Small intestine (tissue), 7 donors: ENCODE measurements at regions not wholly inside any gene's neighbourhood (a gene's known extent, or its start where the extent isn't known, plus 50 kb on each side); places are given as distances from the start of the nearest gene placed in this dataset.
"Not testable (repeated sequence)": the region's sequence is repeated elsewhere in the genome, so short reads cannot be mapped to it uniquely, and the experiment has no call there.

ENCODE experiments used
- DNase-seq, 2 donors: peaks; one replicate each; pipeline versions ENCODE4 v3.0.0 to v3.0.0-alpha.2; 2013
- FAIRE-seq: peaks from 2 replicates; lab custom pipeline; 2012; peaks lifted over from hg19 to GRCh38; lab: Jason Lieb, UNC
- H3K27ac ChIP-seq, 3 donors: one replicate each; pipeline ENCODE4 v1.5.1; 2013; ENCODE audit warnings: low read length in 2 of 3, mild to moderate bottlenecking in 2 of 3, control low read depth in 1 of 3, inconsistent platforms in 1 of 3, low read depth in 1 of 3, moderate library complexity in 1 of 3
- H3K27me3 ChIP-seq, 3 donors: one replicate each; pipeline ENCODE4 v1.6.1; 2013; ENCODE audit warnings: low read length in 3 of 3, inconsistent platforms in 1 of 3; ENCODE audit not compliant: control insufficient read depth in 3 of 3, insufficient read depth in 3 of 3
- H3K36me3 ChIP-seq, 3 donors: one replicate each; pipeline ENCODE4 v1.6.1; 2013; ENCODE audit warnings: low read length in 3 of 3, inconsistent platforms in 1 of 3, low read depth in 1 of 3, mild to moderate bottlenecking in 1 of 3, moderate library complexity in 1 of 3; ENCODE audit not compliant: control insufficient read depth in 3 of 3, insufficient read depth in 2 of 3
- H3K4me1 ChIP-seq, 3 donors: one replicate each; pipeline ENCODE4 v1.6.1; 2013; ENCODE audit warnings: low read length in 2 of 3, inconsistent platforms in 1 of 3, low read depth in 1 of 3, mild to moderate bottlenecking in 1 of 3, moderate library complexity in 1 of 3; ENCODE audit not compliant: control insufficient read depth in 3 of 3, insufficient read depth in 2 of 3
- H3K4me3 ChIP-seq, 3 donors: one replicate each; pipeline ENCODE4 v1.5.1; 2013; ENCODE audit warnings: low read length in 3 of 3, control low read depth in 1 of 3, inconsistent platforms in 1 of 3, low read depth in 1 of 3, mild to moderate bottlenecking in 1 of 3, moderate library complexity in 1 of 3
- H3K9me3 ChIP-seq, 2 donors: one replicate each; pipeline ENCODE4 v1.6.1; 2013; ENCODE audit warnings: low read depth in 1 of 2, low read length in 1 of 2; ENCODE audit not compliant: control insufficient read depth in 2 of 2, insufficient read depth in 1 of 2
- WGBS, 3 donors: extraction: QIAGEN DNeasy Blood & Tissue Kit; methylation state at CpG; one replicate each; pipeline ENCODE4 v1.1.7; 2013; 5-methylcytosine and 5-hydroxymethylcytosine counted together
- donor health status: healthy with polysubstance abuse.
- donor health status: control.
- donor health status: control.
- donor health status: Bipolar disorder and iron deficiency.
- donor health status: healthy.

- H3K9me3 ChIP-seq = no peaks in the 10 kb centered on the region
- 76 to 89% (median 89%) methylated on average over 2 of the region's 2 CpGs for WGBS, 3 donors
- H3K36me3 ChIP-seq = no peaks in the 10 kb centered on the region
- DNase-seq = no peak
- H3K4me3 ChIP-seq = no peak overlapping the region
- no peak for FAIRE-seq
- H3K27ac ChIP-seq = no peak overlapping the region
- H3K27me3 ChIP-seq = no peaks in the 10 kb centered on the region
- H3K4me1 ChIP-seq = no peaks in the 10 kb centered on the region
Measured at GRCh38 chr2:4101936-4102335, 398.6 kb downstream of the DCDC2C start.

- no peak for FAIRE-seq
- no peaks in the 10 kb centered on the region for H3K27me3 ChIP-seq
- WGBS, 3 donors = 74 to 86% (median 83%) methylated on average over 7 of the region's 7 CpGs
Measured at GRCh38 chr2:4107179-4107578, 403.8 kb downstream of the DCDC2C start.

GRCh38 chr2:4110273-4110672, 406.9 kb downstream of the DCDC2C start:
- WGBS, 3 donors = 78 to 92% (median 90%) methylated on average over 4 of the region's 4 CpGs
- Histone ChIP-seq H3K9me3 (peaks cover 0 to 4% of the 10 kb centered on the region in 2 donors), H3K27me3 (no peaks in the 10 kb centered on the region), H3K36me3 (no peaks in the 10 kb centered on the region), H3K4me1 (no peaks in the 10 kb centered on the region), H3K27ac (no peak overlapping the region), H3K4me3 (no peak overlapping the region)
- FAIRE-seq (no peak), DNase-seq (no peak)

More at GRCh38 chr2:4107179-4107578, 403.8 kb downstream of the DCDC2C start:
- no peak overlapping the region for H3K4me3 ChIP-seq
- no peaks in the 10 kb centered on the region for H3K4me1 ChIP-seq
- no peak for DNase-seq
- H3K9me3 ChIP-seq = peaks cover 0 to 3% of the 10 kb centered on the region in 2 donors
- no peak overlapping the region for H3K27ac ChIP-seq
- no peaks in the 10 kb centered on the region for H3K36me3 ChIP-seq

GRCh38 chr2:4115435-4115834, 412.1 kb downstream of the DCDC2C start:
- not testable (repeated sequence) for H3K36me3 ChIP-seq, DNase-seq, H3K4me3 ChIP-seq, FAIRE-seq, H3K27ac ChIP-seq, H3K4me1 ChIP-seq, H3K9me3 ChIP-seq, H3K27me3 ChIP-seq
- 83 to 90% (median 86%) methylated on average over 3 of the region's 3 CpGs for WGBS, 3 donors

GRCh38 chr2:4122726-4123125, 419.4 kb downstream of the DCDC2C start:
- Histone ChIP-seq H3K4me3 (no peak overlapping the region), H3K4me1 (no peaks in the 10 kb centered on the region), H3K27ac (no peak overlapping the region), H3K36me3 (no peaks in the 10 kb centered on the region), H3K9me3 (peaks cover 0 to 3% of the 10 kb centered on the region in 2 donors), H3K27me3 (no peaks in the 10 kb centered on the region)
- WGBS, 3 donors = 10 to 33% (median 20%) methylated on average over 1 of the region's 1 CpG
- no peak for FAIRE-seq
- DNase-seq = no peak

GRCh38 chr2:4130651-4131050, 427.3 kb downstream of the DCDC2C start:
- Histone ChIP-seq H3K4me3 (no peak overlapping the region), H3K9me3 (peaks cover 2 to 23% of the 10 kb centered on the region in 2 donors), H3K27me3 (no peaks in the 10 kb centered on the region), H3K36me3 (no peaks in the 10 kb centered on the region), H3K4me1 (no peaks in the 10 kb centered on the region), H3K27ac (no peak overlapping the region)
- FAIRE-seq (no peak), DNase-seq (no peak)
- 61 to 82% (median 77%) methylated on average over 1 of the region's 1 CpG for WGBS, 3 donors

- Histone ChIP-seq H3K27ac (no peak overlapping the region), H3K9me3 (peaks cover 4 to 26% of the 10 kb centered on the region in 2 donors), H3K27me3 (no peaks in the 10 kb centered on the region), H3K4me1 (no peaks in the 10 kb centered on the region), H3K4me3 (no peak overlapping the region), H3K36me3 (no peaks in the 10 kb centered on the region)
- 50 to 72% (median 59%) methylated on average over 8 of the region's 8 CpGs for WGBS, 3 donors
- DNase-seq (no peak), FAIRE-seq (no peak)
Measured at GRCh38 chr2:4134551-4135550, 431.5 kb downstream of the DCDC2C start.

- Histone ChIP-seq H3K36me3 (no peaks in the 10 kb centered on the region), H3K4me1 (no peaks in the 10 kb centered on the region), H3K9me3 (peaks cover 4 to 22% of the 10 kb centered on the region in 2 donors), H3K27ac (no peak overlapping the region), H3K4me3 (no peak overlapping the region), H3K27me3 (no peaks in the 10 kb centered on the region)
- no peak for DNase-seq
- WGBS, 3 donors = 74 to 81% (median 80%) methylated on average over 14 of the region's 14 CpGs
- FAIRE-seq = no peak
Measured at GRCh38 chr2:4135765-4136164, 432.4 kb downstream of the DCDC2C start.
